Stimulated activated naive B cell treated with anti-CD40 and anti-IgM and Interleukin-4, amounts not matched to agents 10 μg/mL and 1 μg/mL and 100 μg/mL, for 72 hours (primary cell): ENCODE measurements at regions not wholly inside any gene's neighbourhood (a gene's known extent, or its start where the extent isn't known, plus 50 kb on each side); places are given as distances from the start of the nearest gene placed in this dataset.
"Not testable (repeated sequence)": the region's sequence is repeated elsewhere in the genome, so short reads cannot be mapped to it uniquely, and the experiment has no call there.

Source experiments
- ATAC-seq, 2 donors: fragments of 150-1000 bp; cut with Tn5 transposase; replicated peaks; 2 replicates each; pipeline ENCODE4 v1.10.0; 2021; ENCODE audit warnings: moderate library complexity in 1 of 2
- DNase-seq: peaks from one replicate; pipeline ENCODE4 v3.0.0; 2021
- H3K27ac Mint-ChIP-seq: one replicate; pipeline ENCODE4 v1.8.0; 2022; ENCODE audit warnings: mild to moderate bottlenecking, mixed read lengths
- H3K27me3 Mint-ChIP-seq, 2 donors: one replicate each; pipeline ENCODE4 v1.8.0; 2022; ENCODE audit warnings: mixed read lengths in 2 of 2
- H3K36me3 Mint-ChIP-seq, 2 donors: one replicate each; pipeline ENCODE4 v1.8.0; 2022; ENCODE audit warnings: mixed read lengths in 2 of 2, mild to moderate bottlenecking in 1 of 2
- H3K4me1 Mint-ChIP-seq, 2 donors: one replicate each; pipeline ENCODE4 v1.8.0; 2022; ENCODE audit warnings: mixed read lengths in 2 of 2, mild to moderate bottlenecking in 1 of 2
- H3K4me3 Mint-ChIP-seq, 2 donors: one replicate each; pipeline ENCODE4 v1.8.0; 2022; ENCODE audit warnings: mild to moderate bottlenecking in 2 of 2, mixed read lengths in 2 of 2, moderate library complexity in 1 of 2
- H3K9me3 Mint-ChIP-seq, 2 donors: one replicate each; pipeline ENCODE4 v1.8.0; 2022; ENCODE audit warnings: mixed read lengths in 2 of 2, mild to moderate bottlenecking in 1 of 2

DNA sequence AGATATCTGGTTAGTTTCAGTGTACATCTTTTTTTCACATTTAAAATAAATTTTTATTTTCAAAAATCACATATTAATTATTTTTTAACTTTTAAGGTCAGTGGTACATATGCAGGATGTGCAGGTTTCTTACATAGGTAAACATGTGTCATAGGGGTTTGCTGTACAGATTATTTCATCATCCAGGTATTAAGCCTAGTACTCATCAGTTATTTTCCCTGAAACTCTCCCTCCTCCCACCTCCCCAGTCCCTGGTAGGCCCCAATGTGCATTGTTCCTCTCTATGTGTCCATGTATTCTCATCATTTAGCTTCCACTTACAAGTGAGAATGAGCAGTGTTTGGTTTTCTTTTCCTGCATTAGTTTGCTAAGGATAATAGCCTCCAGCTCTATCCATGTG, 323.0 kb downstream of the C7orf25 start:
- Mint-ChIP-seq H3K9me3 (peaks cover 12 to 15% of the 10 kb centered on the region in 2 donors), H3K27ac (no peak overlapping the region), H3K4me3 (no peak overlapping the region), H3K4me1 (no peaks in the 10 kb centered on the region), H3K27me3 (no peaks in the 10 kb centered on the region), H3K36me3 (no peaks in the 10 kb centered on the region)
- DNase-seq = no peak
- ATAC-seq = no peak

DNA sequence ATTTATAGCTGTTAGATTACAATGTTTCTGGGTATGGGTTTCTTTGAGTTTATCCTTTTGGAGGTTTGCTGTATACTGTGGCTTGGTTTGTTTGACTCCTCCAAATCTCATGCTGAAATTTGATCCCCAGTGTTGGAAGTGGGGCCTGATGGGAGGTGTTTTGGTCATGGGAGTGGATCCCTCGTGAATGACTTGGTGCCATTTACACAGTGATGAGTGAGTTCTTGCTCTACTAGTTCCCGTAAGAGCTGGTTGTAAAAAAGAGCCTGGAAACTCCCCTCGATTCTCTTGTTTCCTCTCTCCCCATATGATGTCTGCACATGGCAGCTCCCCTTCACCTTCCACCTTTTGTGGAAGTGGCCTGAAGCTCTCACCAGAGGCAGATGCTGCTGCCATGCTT, 324.1 kb downstream of the C7orf25 start:
- no peak overlapping the region for H3K4me3 Mint-ChIP-seq
- H3K4me1 Mint-ChIP-seq = no peaks in the 10 kb centered on the region
- DNase-seq (no peak), ATAC-seq (no peak)
- H3K9me3 Mint-ChIP-seq = peaks cover 15 to 19% of the 10 kb centered on the region in 2 donors
- no peaks in the 10 kb centered on the region for H3K27me3 Mint-ChIP-seq
- no peak overlapping the region for H3K27ac Mint-ChIP-seq
- no peaks in the 10 kb centered on the region for H3K36me3 Mint-ChIP-seq

DNA sequence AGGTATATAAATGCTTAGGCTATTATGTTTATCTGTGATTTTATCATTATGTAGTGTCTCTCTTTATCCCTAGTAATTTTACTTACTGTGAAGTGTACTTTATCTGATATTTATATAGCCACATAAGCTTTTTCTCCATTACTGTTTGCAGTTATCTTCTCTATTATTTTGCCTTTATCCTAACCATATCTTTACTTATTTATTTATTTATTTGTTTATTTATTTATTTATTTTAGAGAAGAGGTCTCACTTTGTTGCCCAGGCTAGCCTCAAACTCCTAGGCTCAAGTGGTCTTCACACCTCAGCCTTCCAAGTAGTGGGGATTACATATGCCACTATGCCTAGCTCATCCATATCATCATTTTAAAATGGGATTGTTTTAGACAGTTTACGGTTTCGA, 331.8 kb downstream of the C7orf25 start:
- no peak for DNase-seq
- H3K36me3 Mint-ChIP-seq = no peaks in the 10 kb centered on the region
- no peak overlapping the region for H3K27ac Mint-ChIP-seq
- peaks cover 12 to 19% of the 10 kb centered on the region in 2 donors for H3K9me3 Mint-ChIP-seq
- H3K27me3 Mint-ChIP-seq = no peaks in the 10 kb centered on the region
- no peak for ATAC-seq
- no peak overlapping the region for H3K4me3 Mint-ChIP-seq
- H3K4me1 Mint-ChIP-seq = no peaks in the 10 kb centered on the region

DNA sequence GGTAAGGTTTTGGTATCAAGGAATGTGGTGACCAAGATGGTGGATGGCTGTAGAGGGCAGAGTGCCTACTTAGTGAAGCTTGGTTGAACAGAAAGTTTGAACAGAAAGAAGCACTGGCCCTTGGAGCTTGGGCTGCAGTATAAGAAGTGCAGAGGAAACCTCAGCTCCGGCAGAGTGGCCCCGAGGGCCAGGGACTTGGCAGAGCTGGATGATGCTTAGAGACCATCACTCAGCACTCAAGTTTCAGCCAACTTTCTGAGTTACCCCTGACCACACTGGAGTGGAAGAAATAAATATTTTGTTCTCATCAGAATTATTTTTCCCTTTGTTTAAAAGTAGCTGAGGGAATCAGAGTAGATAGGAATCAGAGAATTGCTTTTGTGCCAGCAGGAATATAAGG, 336.7 kb downstream of the C7orf25 start:
- Mint-ChIP-seq H3K27ac (no peak overlapping the region), H3K36me3 (no peaks in the 10 kb centered on the region), H3K4me1 (no peaks in the 10 kb centered on the region), H3K9me3 (peaks cover 7 to 9% of the 10 kb centered on the region in 2 donors), H3K4me3 (no peak overlapping the region), H3K27me3 (no peaks in the 10 kb centered on the region)
- DNase-seq = no peak
- no peak for ATAC-seq

DNA sequence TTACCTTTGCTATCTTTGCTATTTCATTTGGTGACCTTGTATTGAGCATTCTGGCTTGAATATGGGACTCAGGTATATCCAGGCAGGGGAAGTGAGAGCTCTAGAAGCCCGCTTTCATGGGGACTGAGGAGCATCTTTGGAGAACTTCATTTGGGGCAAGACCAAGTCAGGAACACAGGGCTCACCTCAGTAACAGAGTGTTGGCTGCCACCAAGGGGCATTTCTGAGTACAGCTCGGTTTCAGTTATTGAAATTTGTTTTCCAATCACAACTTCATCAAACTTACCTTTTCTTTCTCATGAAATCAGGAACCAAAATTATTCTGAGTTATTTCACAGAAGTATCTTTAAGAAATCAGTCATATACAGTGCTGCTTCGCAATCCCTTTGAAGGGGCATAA, 337.2 kb downstream of the C7orf25 start:
- no peak for ATAC-seq
- no peak overlapping the region for H3K27ac Mint-ChIP-seq
- no peak for DNase-seq
- no peaks in the 10 kb centered on the region for H3K4me1 Mint-ChIP-seq
- no peaks in the 10 kb centered on the region for H3K27me3 Mint-ChIP-seq
- no peaks in the 10 kb centered on the region for H3K36me3 Mint-ChIP-seq
- H3K4me3 Mint-ChIP-seq = no peak overlapping the region
- H3K9me3 Mint-ChIP-seq = peaks cover 4 to 6% of the 10 kb centered on the region in 2 donors

DNA sequence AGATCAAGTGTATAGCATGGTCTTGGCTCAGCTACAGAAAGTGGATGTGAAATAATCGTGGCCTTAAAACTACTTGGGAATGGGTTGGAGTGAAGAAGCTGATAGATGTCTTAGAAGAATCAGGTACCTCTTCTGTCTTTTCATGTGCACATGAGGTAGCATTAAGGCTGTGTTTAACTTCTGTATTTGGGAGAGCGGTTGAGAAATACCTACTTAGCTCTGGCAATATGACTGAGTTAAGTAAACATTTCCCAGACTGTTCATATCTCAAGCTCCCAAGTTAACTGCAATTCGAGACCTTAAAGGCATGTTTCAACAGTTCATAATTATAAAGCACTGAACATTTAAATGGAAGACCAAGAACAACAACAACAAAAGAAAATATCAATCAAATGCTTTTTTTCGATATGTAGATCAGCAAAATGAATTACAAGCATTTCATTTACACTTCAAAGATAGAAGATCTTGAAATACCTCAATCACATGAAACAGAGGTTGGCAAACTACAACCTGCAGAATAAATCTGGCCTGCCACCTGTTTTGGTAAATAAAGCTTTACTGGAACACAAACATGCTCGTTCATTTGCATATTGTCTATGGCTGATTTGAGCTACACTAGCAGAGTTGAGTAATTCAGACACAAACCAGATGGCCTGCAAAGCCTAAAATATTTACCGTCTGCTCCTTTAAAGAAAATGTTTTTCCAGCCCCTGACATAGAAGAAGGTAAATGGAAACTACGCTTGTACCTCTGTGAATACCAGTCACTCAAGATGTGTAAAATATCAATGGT, 337.1 kb upstream of the GLI3 start:
- Mint-ChIP-seq H3K4me3 (no peak overlapping the region), H3K36me3 (no peaks in the 10 kb centered on the region), H3K9me3 (peaks cover under 1% of the 10 kb centered on the region in 2 donors), H3K4me1 (no peaks in the 10 kb centered on the region), H3K27ac (no peak overlapping the region), H3K27me3 (peaks cover 0 to 4% of the 10 kb centered on the region in 2 donors)
- ATAC-seq (no peak), DNase-seq (no peak)

DNA sequence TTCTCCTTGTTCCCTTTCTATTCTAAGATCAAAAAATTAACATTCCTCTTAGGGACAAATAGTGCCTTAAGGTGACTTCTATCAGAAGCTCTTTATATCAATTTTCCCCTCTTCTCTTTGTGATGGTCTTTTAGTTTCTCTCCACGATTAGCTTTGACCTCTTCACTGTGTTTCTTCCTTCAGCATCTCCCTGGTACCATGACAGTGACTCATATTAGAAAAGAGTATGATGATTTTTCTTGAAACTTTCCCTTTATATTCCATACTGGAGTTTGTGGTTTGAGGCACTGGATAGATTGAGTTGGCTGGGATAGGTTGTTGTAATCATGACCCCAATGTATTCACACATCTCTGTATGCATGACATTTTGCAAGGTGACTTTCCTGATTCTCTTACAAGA, 335.6 kb upstream of the GLI3 start:
- Mint-ChIP-seq H3K4me3 (no peak overlapping the region), H3K36me3 (no peaks in the 10 kb centered on the region), H3K4me1 (no peaks in the 10 kb centered on the region), H3K9me3 (peaks cover 0 to 2% of the 10 kb centered on the region in 2 donors), H3K27me3 (peaks cover 0 to 4% of the 10 kb centered on the region in 2 donors), H3K27ac (no peak overlapping the region)
- ATAC-seq (no peak), DNase-seq (no peak)

DNA sequence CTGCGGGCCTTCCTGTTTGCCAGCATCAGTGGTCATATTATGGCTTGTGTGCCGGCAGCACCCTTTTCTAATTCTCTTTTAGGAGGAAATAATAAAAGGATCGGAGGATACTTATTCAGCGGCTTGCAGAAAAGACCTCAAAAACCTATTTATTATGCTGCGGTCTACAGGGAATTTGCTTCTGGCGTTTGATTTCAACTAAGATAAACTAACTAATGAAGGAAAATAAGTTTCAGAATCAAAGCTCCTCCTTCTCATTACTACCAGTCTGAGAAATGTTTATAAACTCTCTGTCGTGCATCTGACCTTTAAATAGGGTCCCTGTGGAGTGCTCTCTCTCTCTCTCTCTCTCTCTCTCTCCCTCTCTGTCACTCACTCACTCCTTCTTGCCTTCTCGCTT, 335.0 kb upstream of the GLI3 start:
- DNase-seq (no peak), ATAC-seq (no peak)
- Mint-ChIP-seq H3K36me3 (no peaks in the 10 kb centered on the region), H3K9me3 (peaks cover 0 to 2% of the 10 kb centered on the region in 2 donors), H3K27me3 (peaks cover 0 to 4% of the 10 kb centered on the region in 2 donors), H3K27ac (no peak overlapping the region), H3K4me3 (no peak overlapping the region), H3K4me1 (no peaks in the 10 kb centered on the region)

DNA sequence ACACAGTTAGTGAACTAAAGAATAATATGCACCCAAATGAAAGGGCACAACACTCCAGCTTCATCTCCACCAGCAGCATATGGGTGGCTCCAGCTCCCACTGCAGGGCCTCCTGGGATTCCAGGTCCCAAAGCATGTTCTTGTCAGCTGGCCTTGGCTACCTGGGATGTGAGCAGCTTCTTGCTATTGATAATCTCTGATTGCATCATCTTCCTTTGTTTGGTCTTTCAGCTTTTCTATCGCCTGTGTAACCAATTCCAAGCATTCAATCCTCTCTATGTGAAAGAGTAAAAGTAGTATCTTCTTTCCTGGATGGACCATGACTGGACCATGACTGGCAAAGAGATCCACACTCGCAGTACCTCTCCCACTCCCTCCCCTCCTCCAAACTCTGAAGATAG, 333.9 kb upstream of the GLI3 start:
- Mint-ChIP-seq H3K27me3 (peaks cover 0 to 4% of the 10 kb centered on the region in 2 donors), H3K4me3 (no peak overlapping the region), H3K4me1 (no peaks in the 10 kb centered on the region), H3K27ac (no peak overlapping the region), H3K36me3 (no peaks in the 10 kb centered on the region), H3K9me3 (peaks cover 0 to 2% of the 10 kb centered on the region in 2 donors)
- ATAC-seq (no peak), DNase-seq (no peak)

DNA sequence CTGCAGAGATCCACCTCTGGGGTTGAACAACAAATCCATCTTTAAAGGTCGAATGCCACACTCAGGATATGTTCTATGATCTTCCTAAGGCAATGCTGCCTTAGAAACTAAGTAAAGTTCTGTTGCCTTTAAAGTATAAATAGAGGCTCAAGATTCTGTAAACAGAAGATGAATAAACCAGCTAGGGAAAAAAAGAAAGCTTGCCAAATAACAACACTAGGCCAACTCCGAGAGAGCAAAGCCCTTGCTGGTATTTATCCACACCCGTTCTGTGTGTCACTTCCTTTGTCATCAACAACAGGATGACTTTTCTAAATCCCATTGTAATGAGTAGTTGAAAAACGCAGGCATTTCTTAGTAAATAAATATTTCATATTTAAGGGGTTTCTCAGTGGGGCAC, 330.0 kb upstream of the GLI3 start:
- Mint-ChIP-seq H3K27me3 (peaks cover 0 to 4% of the 10 kb centered on the region in 2 donors), H3K36me3 (no peaks in the 10 kb centered on the region), H3K27ac (no peak overlapping the region), H3K4me3 (no peak overlapping the region), H3K9me3 (peaks cover 7 to 9% of the 10 kb centered on the region in 2 donors), H3K4me1 (no peaks in the 10 kb centered on the region)
- ATAC-seq (no peak), DNase-seq (no peak)

DNA sequence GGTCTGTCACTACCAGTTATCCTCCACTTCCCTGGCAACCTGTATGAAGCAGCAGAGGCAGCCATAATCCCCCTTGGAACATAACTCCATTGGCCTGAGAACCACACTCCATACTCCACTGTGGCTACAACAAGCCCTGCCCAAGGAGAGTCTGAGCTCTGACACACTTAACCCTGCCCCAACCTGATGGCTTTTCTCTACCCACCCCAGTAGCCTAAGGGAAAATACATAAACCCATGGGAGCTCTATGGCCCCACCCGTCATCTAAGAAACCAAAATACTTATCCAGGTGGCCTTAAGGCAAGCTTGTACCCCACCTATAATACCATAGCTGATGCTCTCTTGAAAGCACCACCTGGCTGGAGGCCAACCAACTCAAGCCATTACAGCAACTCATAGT, 324.8 kb upstream of the GLI3 start:
- Mint-ChIP-seq H3K4me3 (no peak overlapping the region), H3K36me3 (no peaks in the 10 kb centered on the region), H3K27me3 (no peaks in the 10 kb centered on the region), H3K9me3 (peaks cover 9 to 12% of the 10 kb centered on the region in 2 donors), H3K27ac (no peak overlapping the region), H3K4me1 (no peaks in the 10 kb centered on the region)
- no peak for DNase-seq
- ATAC-seq = no peak

DNA sequence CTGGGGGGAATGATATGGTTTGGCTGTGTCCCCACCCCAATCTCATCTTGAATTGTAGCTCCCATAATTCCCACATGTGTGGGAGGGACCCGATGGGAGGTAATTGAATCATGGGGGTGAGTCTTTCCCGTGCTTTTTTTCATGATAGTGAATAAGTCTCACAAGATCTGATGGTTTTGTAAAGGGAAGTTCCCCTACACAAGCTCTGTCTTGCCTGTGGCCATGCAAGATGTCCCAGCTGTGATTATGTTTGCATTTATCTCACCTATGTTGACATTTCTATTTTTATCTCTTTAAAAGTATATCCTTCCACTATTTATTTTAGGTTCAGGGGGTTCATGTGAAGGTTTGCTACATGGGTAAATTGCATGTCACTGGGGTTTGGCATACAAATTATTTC, 323.9 kb upstream of the GLI3 start:
- H3K4me3 Mint-ChIP-seq = no peak overlapping the region
- H3K4me1 Mint-ChIP-seq = no peaks in the 10 kb centered on the region
- no peak overlapping the region for H3K27ac Mint-ChIP-seq
- ATAC-seq = no peak
- H3K9me3 Mint-ChIP-seq = peaks cover 12 to 16% of the 10 kb centered on the region in 2 donors
- no peaks in the 10 kb centered on the region for H3K36me3 Mint-ChIP-seq
- no peaks in the 10 kb centered on the region for H3K27me3 Mint-ChIP-seq
- no peak for DNase-seq

DNA sequence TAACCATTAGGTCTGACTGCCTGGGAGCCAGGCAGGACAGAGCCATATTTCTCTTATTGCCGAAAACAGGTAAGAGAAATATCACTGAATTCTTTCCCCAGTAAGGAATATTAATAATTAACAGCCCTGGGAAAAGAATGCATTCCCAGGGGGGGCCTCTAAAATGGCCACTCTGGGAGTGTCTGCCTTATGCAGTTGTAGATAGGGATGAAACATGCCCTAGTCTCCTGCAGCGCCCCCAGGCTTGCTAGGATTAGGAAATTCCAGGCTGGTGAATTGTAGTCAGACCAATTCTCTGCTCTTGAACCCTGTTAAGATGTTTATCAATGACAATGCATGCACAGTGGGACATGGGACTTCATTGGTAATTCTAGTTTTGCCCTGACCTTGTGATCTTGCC, 317.9 kb upstream of the GLI3 start:
- H3K27ac Mint-ChIP-seq, H3K4me3 Mint-ChIP-seq, DNase-seq, H3K36me3 Mint-ChIP-seq, ATAC-seq, H3K27me3 Mint-ChIP-seq, H3K4me1 Mint-ChIP-seq: not testable (repeated sequence)
- H3K9me3 Mint-ChIP-seq = peaks cover 11 to 27% of the 10 kb centered on the region in 2 donors

DNA sequence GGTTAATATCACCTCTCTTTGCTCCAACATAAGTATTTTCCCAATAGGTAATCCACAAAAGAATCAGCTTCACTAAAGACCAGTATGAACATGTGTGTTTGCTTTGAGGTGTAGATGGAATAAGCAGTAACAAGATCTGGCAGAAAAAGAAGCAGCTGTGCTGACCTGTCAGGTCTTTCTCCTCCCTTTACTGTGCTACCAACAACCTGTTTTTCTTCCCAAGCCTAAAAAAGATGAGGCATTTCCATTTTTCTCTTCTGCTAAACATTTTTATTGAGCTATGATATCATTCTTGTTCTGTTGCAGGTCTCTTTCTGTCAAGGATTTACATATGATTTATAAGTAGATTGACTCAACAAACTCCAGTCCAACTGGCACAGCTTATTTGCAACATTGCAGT, 315.2 kb upstream of the GLI3 start:
- ATAC-seq = no peak
- Mint-ChIP-seq H3K36me3 (no peaks in the 10 kb centered on the region), H3K4me3 (no peak overlapping the region), H3K27me3 (no peaks in the 10 kb centered on the region), H3K4me1 (no peaks in the 10 kb centered on the region), H3K9me3 (peaks cover 9 to 25% of the 10 kb centered on the region in 2 donors), H3K27ac (no peak overlapping the region)
- DNase-seq = no peak

DNA sequence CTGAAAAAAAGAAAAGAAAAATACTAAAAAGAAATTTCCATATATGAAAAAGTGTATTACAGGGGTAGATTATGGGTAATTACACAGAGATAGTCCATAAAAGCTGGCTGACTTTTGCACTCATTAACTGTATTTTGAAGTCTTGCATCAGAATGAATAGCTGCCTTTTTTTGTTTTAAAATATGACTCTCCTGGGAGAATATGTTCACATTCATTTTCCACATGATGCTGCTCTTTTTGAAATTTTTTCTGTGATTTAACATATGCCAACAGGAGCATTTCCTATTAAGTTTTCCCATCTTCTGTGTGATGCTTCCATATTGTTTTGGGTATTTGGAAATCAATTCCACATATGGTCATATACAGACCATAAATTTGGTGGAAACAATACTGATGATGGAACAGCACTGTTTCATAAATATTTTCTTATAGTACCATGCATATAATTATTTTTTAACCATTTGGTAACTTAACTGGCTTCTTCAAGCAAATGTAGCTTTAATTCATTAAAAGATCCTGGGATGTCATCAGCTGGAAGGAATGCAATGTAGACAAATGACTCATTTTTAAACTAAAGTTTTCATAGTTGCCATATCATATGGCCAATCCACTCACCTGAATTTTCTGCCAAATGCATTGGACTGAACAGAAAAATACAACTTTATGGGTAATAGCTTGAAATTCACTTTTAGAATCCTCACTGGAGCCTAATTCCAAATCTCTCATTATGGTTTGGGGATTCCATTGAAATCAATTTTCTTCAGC, 313.9 kb upstream of the GLI3 start:
- Mint-ChIP-seq H3K4me3 (no peak overlapping the region), H3K27ac (no peak overlapping the region), H3K9me3 (peaks cover 8 to 17% of the 10 kb centered on the region in 2 donors), H3K36me3 (no peaks in the 10 kb centered on the region), H3K4me1 (no peaks in the 10 kb centered on the region), H3K27me3 (no peaks in the 10 kb centered on the region)
- ATAC-seq (no peak), DNase-seq (no peak)
